ENCODE measurements at regions not wholly inside any gene's neighbourhood (a gene's known extent, or its start where the extent isn't known, plus 50 kb on each side); places are given as distances from the start of the nearest gene placed in this dataset.

GRCh38 chr5:133846478-133847226, 121.8 kb downstream of the C5orf15 start:
- TF ChIP-seq CTCF (conservative IDR thresholded peaks at IDR 0.05 in 1 of 2, IDR thresholded peaks at IDR 0.05 in 1 of 2; ENCODE audit: extremely low read depth in 1 of 2, insufficient read depth in 1 of 2, low read depth in 1 of 2, low read length in 2 of 2) (no peak), EZH2 (IDR thresholded peaks at IDR 0.05; ENCODE audit: borderline replicate concordance, low read length) (no peak)
